ENCODE measurements at regions not wholly inside any gene's neighbourhood (a gene's known extent, or its start where the extent isn't known, plus 50 kb on each side); places are given as distances from the start of the nearest gene placed in this dataset.
"Not testable (repeated sequence)": the region's sequence is repeated elsewhere in the genome, so short reads cannot be mapped to it uniquely, and the experiment has no call there.

DNA sequence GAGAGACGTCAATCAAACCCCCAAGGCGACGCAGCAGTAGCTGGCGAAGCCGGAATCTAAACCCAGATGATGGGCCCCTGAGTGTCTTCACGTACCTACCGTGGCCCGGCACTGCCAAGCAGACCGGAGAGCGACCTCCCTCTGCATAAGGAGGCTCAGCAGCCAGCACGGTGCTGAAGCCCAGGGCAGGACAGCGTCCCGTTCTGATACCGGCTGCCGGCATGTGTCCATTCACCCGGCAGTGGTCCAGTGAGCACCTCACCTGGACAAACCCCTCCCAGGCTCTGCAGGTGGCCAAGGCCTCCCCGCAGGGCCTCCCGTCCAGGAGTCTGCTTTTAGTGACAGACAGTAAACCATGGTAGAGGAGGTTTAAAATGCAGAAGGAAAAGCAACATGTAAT is 142.0 kb downstream of the BRD1 start:
- Mint-ChIP-seq H3K4me1 (ENCODE audit: low read depth) (no peaks in the 10 kb centered on the region), H3K27ac (no peak overlapping the region), H3K36me3 (ENCODE audit: low read depth) (no peaks in the 10 kb centered on the region), H3K27me3 (ENCODE audit: low read depth) (peaks cover 2% of the 10 kb centered on the region), H3K9me3 (no peaks in the 10 kb centered on the region), H3K4me3 (no peak overlapping the region)
- CTCF ChIA-PET: interaction anchor here (2.4 kb wide), 1 partner anchor 16 kb away, joined by 5 read pairs; no protein-coding TSS in a partner anchor
- DNase-seq: no peak
- intact Hi-C loops (cut with micrococcal nuclease): no loop called here

DNA sequence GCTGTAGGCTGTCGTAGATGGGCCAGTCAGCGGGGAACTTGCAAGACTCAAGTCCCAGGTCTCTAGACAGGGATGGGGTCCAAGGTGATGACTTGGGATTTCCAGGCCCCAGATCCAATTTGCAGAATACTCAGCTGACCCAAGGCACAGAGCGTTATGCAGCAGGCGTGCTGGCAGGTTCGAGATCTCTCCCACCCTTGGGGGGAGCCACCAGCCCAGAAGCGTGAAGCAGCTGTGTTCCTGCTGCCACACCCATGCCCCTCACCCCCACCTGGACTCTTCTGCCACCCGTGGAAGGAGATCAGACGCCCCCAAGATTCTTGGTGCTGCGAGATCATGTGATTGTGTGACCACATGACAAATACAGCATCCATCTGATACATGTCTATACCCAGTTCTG is 142.6 kb downstream of the BRD1 start:
- H3K27me3 Mint-ChIP-seq (ENCODE audit: low read depth): peaks cover 2% of the 10 kb centered on the region
- no peak overlapping the region for H3K27ac Mint-ChIP-seq
- no peak for DNase-seq
- H3K9me3 Mint-ChIP-seq: no peaks in the 10 kb centered on the region
- CTCF ChIA-PET: interaction anchor here (2.4 kb wide), 1 partner anchor 17 kb away, joined by 5 read pairs; no protein-coding TSS in a partner anchor
- no peaks in the 10 kb centered on the region for H3K36me3 Mint-ChIP-seq (ENCODE audit: low read depth)
- intact Hi-C loops (cut with micrococcal nuclease): no loop called here
- H3K4me3 Mint-ChIP-seq: no peak overlapping the region
- no peaks in the 10 kb centered on the region for H3K4me1 Mint-ChIP-seq (ENCODE audit: low read depth)

DNA sequence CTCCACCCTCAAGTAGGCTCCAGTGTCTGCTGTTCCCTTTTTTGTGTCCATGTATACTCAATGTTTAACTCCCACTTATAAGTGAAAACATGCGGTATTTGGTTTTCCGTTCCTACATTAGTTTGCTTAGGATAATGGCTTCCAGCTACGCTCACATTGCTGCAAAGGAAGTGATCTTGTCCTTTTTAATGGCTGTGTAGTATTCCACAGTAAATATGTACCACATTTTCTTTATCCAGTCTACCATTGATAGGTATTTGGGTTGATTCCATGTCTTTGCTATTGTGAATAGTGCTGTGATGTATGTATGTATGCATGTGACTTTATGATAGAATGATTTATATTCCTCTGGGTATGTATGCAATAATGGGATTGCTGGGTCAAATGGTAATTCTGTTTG is 144.6 kb downstream of the BRD1 start:
- Mint-ChIP-seq H3K27ac (no peak overlapping the region), H3K27me3 (ENCODE audit: low read depth) (no peaks in the 10 kb centered on the region), H3K9me3 (no peaks in the 10 kb centered on the region), H3K36me3 (ENCODE audit: low read depth) (no peaks in the 10 kb centered on the region), H3K4me1 (ENCODE audit: low read depth) (peaks cover 5% of the 10 kb centered on the region), H3K4me3 (no peak overlapping the region)
- intact Hi-C loops (cut with micrococcal nuclease): no loop called here
- CTCF ChIA-PET: interaction anchor here (0.7 kb wide), 1 partner anchor 53 kb away, joined by 3 read pairs; no protein-coding TSS in a partner anchor
- DNase-seq: no peak

DNA sequence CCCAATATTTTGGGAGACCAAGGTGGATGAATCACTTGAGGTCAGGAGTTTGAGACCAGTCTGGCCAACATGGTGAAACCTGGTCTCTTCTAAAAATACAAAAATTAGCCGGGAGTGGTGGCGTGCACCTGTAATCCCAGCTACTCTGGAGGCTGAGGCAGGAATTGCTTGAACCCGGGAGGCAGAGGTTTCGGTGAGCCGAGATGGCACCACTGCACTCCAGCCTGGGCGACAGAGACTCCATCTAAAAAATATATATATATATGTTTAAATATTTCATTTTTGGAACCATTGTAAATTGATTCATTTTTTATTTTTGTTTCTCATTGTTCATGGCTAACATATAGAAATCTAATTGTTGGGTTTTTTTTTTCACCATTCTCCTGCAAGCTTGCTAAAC is 146.9 kb downstream of the BRD1 start:
- H3K4me3 Mint-ChIP-seq; CTCF ChIA-PET; H3K9me3 Mint-ChIP-seq; H3K4me1 Mint-ChIP-seq (ENCODE audit: low read depth); H3K27me3 Mint-ChIP-seq (ENCODE audit: low read depth); DNase-seq; H3K36me3 Mint-ChIP-seq (ENCODE audit: low read depth); H3K27ac Mint-ChIP-seq; intact Hi-C loops (cut with micrococcal nuclease): not testable (repeated sequence)

DNA sequence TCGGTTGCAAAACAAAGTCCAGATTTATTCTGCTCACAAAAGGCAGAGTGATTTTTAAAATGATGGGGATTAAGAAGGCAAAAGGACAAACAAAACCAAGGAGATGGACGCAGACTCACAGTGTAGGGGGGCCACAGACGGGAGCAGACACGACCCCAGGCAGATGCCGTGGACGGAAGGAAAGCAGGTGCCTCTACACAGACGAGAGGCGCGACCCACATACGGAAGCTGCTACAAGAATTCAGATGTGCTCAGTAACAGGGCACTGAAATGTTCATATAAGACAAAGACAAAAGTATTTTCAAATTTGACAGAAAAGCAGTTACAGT is 148.9 kb downstream of the BRD1 start:
- no peak for DNase-seq
- Mint-ChIP-seq H3K4me1 (ENCODE audit: low read depth) (peaks cover 5% of the 10 kb centered on the region), H3K9me3 (no peaks in the 10 kb centered on the region), H3K36me3 (ENCODE audit: low read depth) (no peaks in the 10 kb centered on the region), H3K27ac (no peak overlapping the region), H3K27me3 (ENCODE audit: low read depth) (no peaks in the 10 kb centered on the region), H3K4me3 (no peak overlapping the region)
- CTCF ChIA-PET: no interaction called here
- intact Hi-C loops (cut with micrococcal nuclease): no loop called here

DNA sequence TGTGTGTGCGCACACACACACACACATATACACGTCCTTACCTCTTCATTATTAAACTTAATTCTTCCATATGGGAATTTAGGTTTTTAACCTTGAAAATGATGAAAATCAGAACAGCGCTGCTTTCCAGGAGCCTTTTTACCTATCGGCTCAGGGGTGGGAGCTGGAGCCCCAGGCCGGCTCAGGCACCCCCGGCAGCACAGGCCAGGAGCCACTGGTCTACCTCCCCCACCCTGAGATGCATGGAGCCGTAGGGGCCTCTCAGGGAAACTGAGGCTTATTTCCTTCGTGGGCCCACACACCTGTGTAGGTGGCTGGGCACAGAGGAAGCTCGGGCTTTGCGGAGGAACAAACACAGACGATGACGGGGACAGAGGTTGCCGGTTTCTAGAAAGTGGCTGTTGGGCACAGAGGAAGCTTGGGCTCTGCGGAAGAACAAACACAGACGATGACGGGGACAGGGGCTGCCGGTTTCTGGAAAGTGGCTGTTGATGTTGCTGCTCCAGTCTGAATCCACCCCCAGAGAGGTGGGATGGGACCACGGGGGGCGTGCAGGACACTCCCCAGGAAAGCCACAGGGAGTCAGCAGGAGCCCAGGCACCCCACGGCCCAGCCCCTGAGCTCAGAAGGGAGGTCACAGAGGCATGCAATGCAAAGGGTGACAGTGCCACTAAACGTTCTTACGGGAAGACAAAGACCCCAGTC is 149.4 kb downstream of the BRD1 start:
- Mint-ChIP-seq H3K36me3 (ENCODE audit: low read depth) (no peaks in the 10 kb centered on the region), H3K27ac (no peak overlapping the region), H3K27me3 (ENCODE audit: low read depth) (no peaks in the 10 kb centered on the region), H3K4me1 (ENCODE audit: low read depth) (peaks cover 5% of the 10 kb centered on the region), H3K4me3 (no peak overlapping the region), H3K9me3 (no peaks in the 10 kb centered on the region)
- CTCF ChIA-PET: no interaction called here
- DNase-seq: no peak
- intact Hi-C loops (cut with micrococcal nuclease): no loop called here

DNA sequence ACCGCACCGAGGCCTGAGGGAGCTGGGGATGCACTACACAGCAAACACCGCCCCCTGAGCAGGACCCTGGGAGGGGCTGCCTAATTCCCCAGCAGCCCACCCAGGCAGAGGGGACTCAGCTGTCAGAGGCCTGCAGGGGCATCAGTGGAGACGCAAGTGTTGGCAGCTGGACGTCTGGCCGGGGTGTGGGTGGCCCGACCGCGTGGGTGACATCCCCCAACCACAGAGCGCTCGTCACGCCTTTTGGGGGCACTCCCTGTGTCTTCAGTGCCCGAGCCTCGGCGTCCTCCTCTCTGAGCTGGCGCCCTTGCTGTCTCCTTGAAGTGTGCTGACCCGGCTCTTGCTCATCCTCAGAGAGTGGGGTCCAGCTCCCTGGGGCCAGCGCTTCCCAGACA is 150.2 kb downstream of the BRD1 start:
- CTCF ChIA-PET: no interaction called here
- no peaks in the 10 kb centered on the region for H3K9me3 Mint-ChIP-seq
- intact Hi-C loops (cut with micrococcal nuclease): no loop called here

DNA sequence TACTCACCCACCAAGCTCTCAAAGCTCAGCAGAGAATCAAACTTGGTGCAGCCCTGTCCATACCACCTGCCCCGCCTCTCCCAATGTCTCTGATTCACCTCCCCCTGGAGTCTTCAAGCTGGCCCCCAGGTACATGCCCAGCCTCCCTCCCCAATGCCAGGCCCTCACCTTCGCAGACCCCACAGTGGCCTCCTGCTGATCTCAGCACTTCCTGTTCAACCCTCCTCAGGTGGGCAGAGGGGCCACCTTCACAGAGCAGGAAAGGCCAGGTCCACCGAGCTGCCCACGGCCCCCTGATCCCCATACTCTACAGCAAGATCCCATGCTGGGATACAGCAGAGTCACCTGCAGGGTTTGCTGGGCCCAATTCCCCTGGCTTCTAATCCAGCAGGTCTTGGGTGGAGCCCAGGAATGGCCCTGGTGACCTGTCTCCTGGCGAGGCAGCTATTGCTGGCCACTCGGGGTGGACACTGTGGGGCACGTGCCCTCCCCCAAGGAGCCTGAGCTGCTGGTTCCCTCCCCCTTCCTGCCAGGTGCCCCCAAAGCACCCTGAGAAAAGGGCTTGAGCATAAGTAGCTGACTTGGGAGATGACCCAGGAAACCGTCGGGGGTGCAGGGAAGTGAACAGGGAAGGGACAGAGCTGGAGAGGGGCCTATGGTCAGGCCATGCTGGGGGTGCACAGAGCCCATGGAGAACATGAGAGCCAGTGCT is 150.7 kb downstream of the BRD1 start:
- H3K36me3 Mint-ChIP-seq (ENCODE audit: low read depth): no peaks in the 10 kb centered on the region
- peaks cover 5% of the 10 kb centered on the region for H3K4me1 Mint-ChIP-seq (ENCODE audit: low read depth)
- H3K4me3 Mint-ChIP-seq: no peak overlapping the region
- CTCF ChIA-PET: no interaction called here
- no peak overlapping the region for H3K27ac Mint-ChIP-seq
- DNase-seq: no peak
- intact Hi-C loops (cut with micrococcal nuclease): no loop called here
- H3K27me3 Mint-ChIP-seq (ENCODE audit: low read depth): peaks cover under 1% of the 10 kb centered on the region
- no peaks in the 10 kb centered on the region for H3K9me3 Mint-ChIP-seq

More for the DNA sequence above, 150.2 kb downstream of the BRD1 start:
- no peak overlapping the region for H3K4me3 Mint-ChIP-seq
- no peaks in the 10 kb centered on the region for H3K27me3 Mint-ChIP-seq (ENCODE audit: low read depth)
- H3K36me3 Mint-ChIP-seq (ENCODE audit: low read depth): no peaks in the 10 kb centered on the region
- peaks cover 5% of the 10 kb centered on the region for H3K4me1 Mint-ChIP-seq (ENCODE audit: low read depth)
- DNase-seq: no peak
- no peak overlapping the region for H3K27ac Mint-ChIP-seq

DNA sequence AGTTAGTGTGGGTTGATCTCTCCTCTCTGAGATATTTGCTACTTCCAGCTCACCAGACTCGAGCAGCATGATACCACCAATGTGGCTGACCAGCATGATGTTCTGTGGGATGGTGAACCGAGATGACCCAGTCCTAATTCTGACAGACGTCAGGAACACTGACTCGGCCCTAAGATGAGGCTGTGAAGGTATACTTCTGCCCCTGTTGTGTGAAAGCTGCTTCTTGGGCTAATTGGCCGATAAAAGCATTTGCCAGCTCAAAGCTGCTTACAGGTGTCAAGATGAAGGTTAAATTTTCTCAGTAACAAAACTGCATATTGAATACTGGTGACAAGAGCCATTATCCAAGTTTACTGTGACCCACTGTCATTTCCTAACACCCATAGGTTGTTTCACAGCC is 151.4 kb downstream of the BRD1 start:
- Mint-ChIP-seq H3K4me1 (ENCODE audit: low read depth) (peaks cover 12% of the 10 kb centered on the region), H3K27me3 (ENCODE audit: low read depth) (peaks cover 8% of the 10 kb centered on the region), H3K27ac (no peak overlapping the region), H3K4me3 (no peak overlapping the region), H3K36me3 (ENCODE audit: low read depth) (no peaks in the 10 kb centered on the region), H3K9me3 (no peaks in the 10 kb centered on the region)
- intact Hi-C loops (cut with micrococcal nuclease): no loop called here
- DNase-seq: no peak
- CTCF ChIA-PET: no interaction called here

DNA sequence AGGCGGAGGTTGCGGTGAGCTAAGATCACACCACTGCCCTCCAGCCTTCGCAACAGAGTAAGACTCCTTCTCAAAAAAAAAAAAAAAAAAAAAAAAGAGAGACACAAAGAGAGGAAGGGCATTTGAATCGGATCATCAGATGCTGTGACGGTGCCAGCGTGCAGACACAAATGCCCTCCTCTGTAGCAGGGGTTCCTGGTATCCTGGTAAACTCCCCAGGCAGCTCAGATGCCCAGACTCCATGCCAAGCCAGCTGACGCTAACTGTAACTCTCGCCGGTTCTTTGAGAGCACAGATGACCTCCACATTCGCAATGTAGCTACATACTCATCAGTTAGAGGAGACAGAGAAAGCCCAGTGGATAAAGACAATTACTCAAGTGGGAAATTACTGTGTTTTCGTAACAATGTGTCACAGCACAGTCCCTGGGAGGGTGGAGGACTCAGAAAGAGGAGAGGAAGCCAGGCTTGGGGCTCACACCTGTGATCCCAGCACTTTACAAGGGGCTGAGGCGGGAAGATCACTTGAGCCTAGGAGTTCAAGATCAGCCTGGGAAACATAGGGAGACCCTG is 153.1 kb downstream of the BRD1 start:
- H3K36me3 Mint-ChIP-seq (ENCODE audit: low read depth): no peaks in the 10 kb centered on the region
- CTCF ChIA-PET: no interaction called here
- DNase-seq: no peak
- intact Hi-C loops (cut with micrococcal nuclease): no loop called here
- peaks cover 16% of the 10 kb centered on the region for H3K4me1 Mint-ChIP-seq (ENCODE audit: low read depth)
- H3K27ac Mint-ChIP-seq: no peak overlapping the region
- H3K9me3 Mint-ChIP-seq: no peaks in the 10 kb centered on the region
- peaks cover 16% of the 10 kb centered on the region for H3K27me3 Mint-ChIP-seq (ENCODE audit: low read depth)
- no peak overlapping the region for H3K4me3 Mint-ChIP-seq

DNA sequence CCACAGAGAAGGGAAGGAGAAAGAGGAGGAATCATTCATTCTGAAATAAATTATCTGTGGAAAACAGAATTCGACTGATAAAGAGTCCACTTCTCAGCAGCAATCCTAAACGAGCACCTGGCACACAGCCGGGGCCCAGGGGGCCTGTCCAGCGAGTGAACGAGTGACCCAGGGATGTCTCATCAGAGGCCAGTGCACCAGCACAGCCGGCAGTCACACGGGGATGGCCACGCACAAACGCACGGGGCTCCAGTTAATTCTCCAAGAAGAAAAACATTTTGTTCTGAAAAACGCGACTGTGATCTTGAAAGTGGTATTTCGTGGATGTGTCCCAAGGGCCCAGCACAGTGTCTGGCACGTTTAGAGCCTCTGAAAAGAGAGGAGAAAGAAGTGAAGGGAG is 154.6 kb downstream of the BRD1 start:
- H3K4me1 Mint-ChIP-seq (ENCODE audit: low read depth): peaks cover 11% of the 10 kb centered on the region
- CTCF ChIA-PET: no interaction called here
- no peak overlapping the region for H3K27ac Mint-ChIP-seq
- no peaks in the 10 kb centered on the region for H3K9me3 Mint-ChIP-seq
- DNase-seq: no peak
- H3K27me3 Mint-ChIP-seq (ENCODE audit: low read depth): peaks cover 25% of the 10 kb centered on the region
- H3K4me3 Mint-ChIP-seq: no peak overlapping the region
- no peaks in the 10 kb centered on the region for H3K36me3 Mint-ChIP-seq (ENCODE audit: low read depth)
- intact Hi-C loops (cut with micrococcal nuclease): no loop called here

DNA sequence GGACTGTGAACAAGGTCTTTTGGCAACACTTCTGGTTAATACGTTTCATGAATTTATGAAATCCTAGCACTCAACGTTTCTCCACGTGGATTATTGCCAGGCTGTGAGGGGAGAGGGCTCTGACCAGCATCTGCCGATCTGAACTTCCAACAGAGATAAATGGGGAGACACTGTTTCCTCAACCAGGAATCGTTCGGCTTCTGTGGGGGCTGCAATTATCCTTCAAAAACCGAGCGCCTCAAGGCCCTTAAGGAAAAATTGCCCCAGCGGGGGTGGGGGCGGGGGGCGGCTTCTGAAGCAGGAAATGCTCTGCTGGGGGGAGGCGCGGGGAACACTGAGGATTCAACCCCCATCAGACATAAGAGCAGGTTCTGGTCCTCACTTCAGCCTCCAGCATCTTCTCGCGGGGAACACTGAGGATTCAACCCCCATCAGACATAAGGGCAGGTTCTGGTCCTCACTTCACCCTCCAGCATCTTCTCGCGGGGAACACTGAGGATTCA is 155.6 kb downstream of the BRD1 start:
- H3K4me3 Mint-ChIP-seq: no peak overlapping the region

More for the DNA sequence above, 155.6 kb downstream of the BRD1 start:
- intact Hi-C loops (cut with micrococcal nuclease): no loop called here
- Mint-ChIP-seq H3K4me1 (ENCODE audit: low read depth) (peaks cover 14% of the 10 kb centered on the region), H3K27me3 (ENCODE audit: low read depth) (peaks cover 25% of the 10 kb centered on the region), H3K9me3 (no peaks in the 10 kb centered on the region), H3K27ac (no peak overlapping the region), H3K36me3 (ENCODE audit: low read depth) (no peaks in the 10 kb centered on the region)
- CTCF ChIA-PET: no interaction called here
- no peak for DNase-seq

Data from activated naive CD4-positive, alpha-beta T cell treated with anti-CD3 and anti-CD28 coated beads for 36 hours (primary cell).